ENCODE measurements at regions not wholly inside any gene's neighbourhood (a gene's known extent, or its start where the extent isn't known, plus 50 kb on each side); places are given as distances from the start of the nearest gene placed in this dataset.

- no peak for TF ChIP-seq CTCF (IDR thresholded peaks at IDR 0.05)
- TF ChIP-seq POLR2A (IDR thresholded peaks at IDR 0.05) = no peak
Observed at GRCh38 chr11:111440416-111441205, 61.5 kb upstream of the POU2AF1 start.
